A673 (cell line): ENCODE measurements at regions not wholly inside any gene's neighbourhood (a gene's known extent, or its start where the extent isn't known, plus 50 kb on each side); places are given as distances from the start of the nearest gene placed in this dataset.

Source experiments
- CTCF ChIP-seq: fragments of 300-800, 200-600 bp; sonication (generic); conservative IDR thresholded peaks from 2 replicates; pipeline ENCODE4 v1.5.1; 2017; ENCODE audit warnings: low read depth, mild to moderate bottlenecking, antibody characterized with exemption, low read length, moderate library complexity, mixed read lengths
- EZH2 ChIP-seq: fragments of 200-600 bp; sonication (generic); IDR thresholded peaks from 2 replicates; pipeline ENCODE4 v1.6.1; 2017; ENCODE audit warnings: borderline replicate concordance, low read depth, mild to moderate bottlenecking, mixed read lengths, antibody characterized with exemption, low read length; ENCODE audit not compliant: poor library complexity, severe bottlenecking

GRCh38 chr10:3016016-3016415, 51.3 kb upstream of the PFKP start:
- TF ChIP-seq EZH2 (no peak), CTCF (no peak)
